HG03460 (cell line): ENCODE measurements at regions not wholly inside any gene's neighbourhood (a gene's known extent, or its start where the extent isn't known, plus 50 kb on each side); places are given as distances from the start of the nearest gene placed in this dataset.

Experiments used
- ATAC-seq: cut with Tn5 transposase; IDR thresholded peaks from one replicate; pipeline ENCODE4 v1.9.1; 2021; ENCODE audit not compliant: unreplicated experiment

DNA sequence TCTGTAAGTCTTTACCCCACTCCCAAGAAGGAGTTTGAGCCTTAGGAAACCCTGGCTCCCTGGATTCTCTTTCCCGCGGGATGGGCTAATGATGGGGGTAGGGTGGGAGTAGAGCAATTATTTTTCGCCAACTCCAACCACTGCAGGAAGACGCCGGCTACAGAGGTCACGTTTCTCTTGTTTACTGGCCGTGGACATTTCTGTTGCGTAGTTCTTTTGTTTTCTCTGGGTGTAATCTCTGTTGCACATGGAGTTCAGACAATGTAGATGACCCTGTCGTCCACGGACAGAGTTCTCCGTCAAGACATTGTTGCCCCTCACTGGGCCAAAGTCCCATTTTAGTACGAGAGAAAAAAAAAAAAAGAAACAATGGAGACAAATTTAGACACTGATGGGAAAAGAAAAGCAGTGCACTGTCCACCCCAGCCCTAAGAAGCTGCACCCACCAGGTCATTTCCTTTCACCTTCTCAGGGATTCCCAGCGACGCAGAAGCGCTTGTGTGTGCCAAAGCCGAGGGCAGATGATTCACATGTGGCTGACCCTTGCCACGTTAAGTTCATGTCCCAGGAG lies 133.9 kb upstream of the ARGLU1 start:
- no peak for ATAC-seq

DNA sequence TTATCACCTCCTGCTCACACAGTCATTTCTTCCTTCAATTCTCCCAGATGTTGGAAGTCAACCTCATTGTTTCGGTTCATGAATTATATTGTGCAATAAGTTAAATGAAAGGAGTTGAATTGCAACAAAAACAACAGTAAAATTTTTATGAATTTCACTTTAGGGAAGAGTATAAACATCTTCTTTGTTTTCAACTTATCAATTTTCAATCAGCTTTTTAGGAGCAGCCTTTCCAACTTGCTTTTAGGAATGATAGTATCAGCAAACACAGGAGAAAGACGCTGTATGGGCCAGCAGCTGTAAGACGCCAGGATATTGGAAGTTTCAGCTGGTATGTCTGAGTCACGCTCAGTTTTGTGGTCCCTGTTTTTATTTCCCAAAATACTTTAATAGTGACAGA lies 132.5 kb upstream of the ARGLU1 start:
- no peak for ATAC-seq

DNA sequence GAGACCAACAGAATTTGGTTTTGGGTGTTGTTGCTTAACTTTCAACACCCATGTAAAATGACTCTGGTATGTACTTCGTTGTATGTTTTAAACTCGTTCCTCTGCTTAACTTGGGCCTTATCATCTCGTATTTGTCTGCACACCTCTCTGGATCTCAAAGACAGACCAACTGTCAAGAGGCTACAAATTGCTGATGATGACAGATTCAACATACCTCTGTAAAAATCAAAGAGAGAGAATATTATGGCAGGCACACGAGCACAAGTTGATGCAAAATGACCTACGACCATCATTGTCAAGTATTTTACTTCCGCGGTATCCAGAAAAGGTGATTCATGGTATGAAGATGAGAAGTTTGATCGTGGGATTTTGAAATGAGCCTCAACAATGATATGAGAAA lies 132.1 kb upstream of the ARGLU1 start:
- ATAC-seq: no peak

DNA sequence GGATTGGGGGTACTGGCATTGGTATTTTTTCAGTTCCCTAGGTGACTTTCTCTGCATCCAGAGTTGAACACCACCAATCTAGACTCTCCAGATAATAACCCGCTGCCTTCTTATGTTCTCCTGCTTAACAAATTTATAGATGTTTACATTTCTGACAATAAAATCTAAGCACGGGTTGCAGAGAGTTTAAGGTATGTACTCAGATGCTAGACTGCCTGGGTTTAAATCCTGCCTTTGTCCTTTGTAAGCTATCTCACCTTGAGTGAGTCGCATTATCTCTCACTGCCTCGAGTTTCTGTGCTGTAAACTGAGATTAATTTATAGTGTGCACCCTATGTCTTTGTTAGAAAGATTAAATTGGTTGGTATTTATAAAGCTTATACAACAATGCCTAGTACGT lies 131.4 kb upstream of the ARGLU1 start:
- no peak for ATAC-seq

DNA sequence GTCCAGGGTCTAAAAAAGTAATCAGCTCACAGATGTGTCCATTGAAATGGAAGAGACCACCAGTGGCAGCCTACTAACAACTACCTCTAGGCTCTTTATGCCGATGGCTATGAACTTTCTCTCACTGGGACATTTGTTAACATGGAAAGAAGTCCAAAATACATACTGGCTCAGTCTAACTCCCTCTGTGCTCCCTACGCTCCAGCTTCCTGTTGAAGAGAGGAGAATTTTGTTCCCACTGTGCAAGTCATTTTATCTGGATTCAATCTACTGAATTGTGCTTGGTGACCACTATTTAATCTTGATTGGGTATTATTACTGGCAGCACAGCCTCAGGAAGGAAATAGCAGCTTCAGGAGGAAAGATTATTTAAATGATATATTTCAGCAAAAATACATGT lies 128.8 kb upstream of the ARGLU1 start:
- no peak for ATAC-seq

DNA sequence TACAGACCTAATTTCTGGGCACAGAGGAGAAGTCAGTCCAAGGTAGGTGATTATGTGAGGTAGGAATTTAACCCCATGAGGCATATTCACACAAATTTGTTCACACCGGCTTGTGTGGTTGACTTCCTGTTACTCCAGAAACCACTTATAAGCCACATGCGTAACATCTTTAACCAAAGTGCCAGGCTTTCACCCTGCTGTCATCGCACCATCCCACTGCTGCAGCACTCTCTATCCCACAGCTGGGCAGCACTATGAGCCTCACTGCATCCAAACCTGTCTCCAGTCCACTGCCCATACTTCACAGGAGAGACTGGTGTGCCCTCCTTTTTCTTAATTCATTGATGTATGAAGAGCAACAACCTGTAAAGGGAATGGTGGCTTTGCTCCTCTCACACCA lies 128.2 kb upstream of the ARGLU1 start:
- no peak for ATAC-seq

DNA sequence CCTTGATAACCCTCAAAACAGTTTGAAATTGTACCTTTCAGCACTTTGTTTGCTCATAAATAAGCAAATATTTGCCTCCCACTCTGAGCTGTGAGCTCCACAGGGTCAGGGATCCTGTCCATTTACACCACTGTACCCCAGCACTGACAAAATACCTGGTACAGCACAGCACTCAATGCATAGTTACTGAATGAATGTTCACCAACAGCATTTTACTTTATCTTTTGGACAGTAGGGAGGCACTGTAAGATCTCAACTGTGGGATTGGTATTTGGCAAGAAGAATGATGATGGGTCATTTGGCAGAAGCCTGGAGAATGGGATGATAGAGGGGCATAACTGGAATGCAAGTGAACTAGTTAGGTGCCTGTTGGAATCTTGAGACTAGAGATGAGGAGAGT lies 127.2 kb upstream of the ARGLU1 start:
- ATAC-seq: no peak

DNA sequence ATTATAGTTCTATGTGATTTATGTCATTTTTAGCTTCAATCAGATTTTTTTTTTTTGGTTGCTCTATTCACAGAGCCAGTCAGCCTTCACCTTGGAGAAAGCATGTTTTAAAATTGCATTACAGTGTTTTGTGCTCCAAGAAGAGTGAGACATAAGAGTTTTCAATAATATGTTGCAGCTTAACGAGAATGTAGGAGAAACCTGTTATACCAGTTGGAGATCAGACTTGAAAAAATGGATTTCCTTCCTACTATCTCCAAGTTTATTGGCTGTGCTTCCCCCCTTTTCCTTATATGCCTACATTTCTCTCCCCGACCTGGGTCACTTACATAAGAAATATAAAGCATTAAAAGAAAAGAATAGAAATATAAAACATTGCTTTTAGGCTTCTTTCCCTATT lies 123.9 kb upstream of the ARGLU1 start:
- no peak for ATAC-seq

DNA sequence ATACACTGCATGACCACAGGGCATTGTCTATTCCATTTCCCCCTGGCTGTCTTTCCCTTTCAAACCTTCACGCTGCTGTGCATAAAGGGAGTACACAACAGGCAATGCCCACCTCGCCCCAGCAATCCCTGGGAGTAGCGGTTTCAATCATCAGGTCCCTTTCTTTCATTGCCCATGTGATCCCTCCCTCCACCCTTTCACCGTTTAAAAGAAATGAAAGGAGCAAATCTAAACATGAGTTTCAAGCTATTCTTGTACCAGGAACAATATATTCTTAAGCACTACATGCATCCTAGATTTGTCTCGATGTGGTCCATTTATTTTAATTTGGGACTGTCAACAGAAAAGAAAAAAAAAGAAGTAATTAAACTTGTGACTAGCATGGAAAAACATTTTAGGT lies 123.4 kb upstream of the ARGLU1 start:
- ATAC-seq: no peak

DNA sequence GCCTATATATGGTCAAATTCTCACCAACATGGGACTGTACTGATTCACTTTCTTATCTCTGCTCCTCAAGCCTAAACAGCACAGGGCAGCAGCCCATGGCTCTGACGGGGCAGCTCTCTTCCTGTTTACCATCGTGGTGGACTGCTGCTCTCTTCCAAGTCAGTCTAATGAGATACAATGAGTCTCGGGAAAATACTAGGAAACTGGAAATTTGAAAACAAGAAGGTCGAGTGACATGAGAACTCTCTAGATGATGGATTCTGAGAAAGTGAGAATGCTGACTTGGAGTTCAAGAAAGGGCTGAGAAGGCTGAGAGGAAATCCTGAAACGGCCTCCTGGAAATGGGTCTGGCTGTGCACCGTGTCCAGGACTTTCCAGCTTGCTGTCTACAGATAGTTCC lies 122.8 kb upstream of the ARGLU1 start:
- ATAC-seq: no peak

DNA sequence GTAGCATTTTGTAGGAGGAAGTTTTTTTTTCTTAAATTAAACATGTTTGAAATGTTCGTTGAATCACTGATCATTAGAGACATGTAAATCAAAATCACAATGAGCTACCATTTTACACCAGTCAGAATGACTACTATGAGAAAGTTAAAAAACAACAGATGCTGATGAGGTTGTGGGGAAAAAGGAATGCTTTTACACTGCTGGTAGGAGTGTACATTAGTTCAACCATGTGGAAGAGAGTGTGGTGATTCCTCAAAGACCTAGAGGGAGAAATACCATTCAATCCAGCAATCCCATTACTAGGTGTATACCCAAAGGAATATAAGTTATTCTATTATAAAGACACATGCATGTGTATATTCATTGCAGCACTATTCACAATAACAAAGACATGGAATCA lies 122.0 kb upstream of the ARGLU1 start:
- no peak for ATAC-seq

DNA sequence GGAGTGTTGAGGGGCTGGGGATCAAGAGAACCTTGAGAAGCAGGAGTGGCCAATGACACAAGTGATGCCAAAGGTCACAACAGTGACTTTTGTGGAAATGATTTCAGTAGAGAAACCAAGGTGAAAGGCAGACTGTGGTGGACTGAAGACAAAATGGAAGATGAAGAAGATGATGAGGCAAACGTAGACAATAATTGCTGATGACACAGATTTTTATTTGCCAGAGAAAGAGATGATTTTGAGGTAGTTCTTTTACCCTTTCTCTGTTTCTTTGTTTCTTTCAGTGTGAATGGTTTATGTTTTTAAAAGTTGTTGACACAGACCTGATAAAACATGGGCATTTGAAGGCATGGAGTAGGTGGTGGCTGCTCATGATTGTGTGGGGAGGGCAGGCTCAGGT lies 121.0 kb upstream of the ARGLU1 start:
- ATAC-seq: no peak

DNA sequence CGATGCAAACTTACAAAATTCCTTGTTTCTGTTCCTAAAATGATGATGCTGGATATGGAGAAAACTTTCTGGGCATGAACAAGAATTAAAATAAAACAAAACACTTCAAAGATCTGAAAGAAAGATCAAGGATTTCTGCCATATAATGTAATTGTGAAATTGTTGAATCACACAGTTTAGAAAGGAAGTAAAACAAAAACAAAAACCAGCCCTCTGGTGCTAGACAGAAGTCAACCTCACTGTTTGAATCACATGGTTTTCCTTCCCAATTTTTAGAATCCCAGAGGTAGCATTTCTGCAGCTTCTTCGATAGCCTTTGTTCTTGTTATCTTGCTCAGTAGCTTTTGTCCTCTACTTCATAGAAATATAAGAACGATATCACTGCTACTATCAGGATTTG lies 118.2 kb upstream of the ARGLU1 start:
- no peak for ATAC-seq

DNA sequence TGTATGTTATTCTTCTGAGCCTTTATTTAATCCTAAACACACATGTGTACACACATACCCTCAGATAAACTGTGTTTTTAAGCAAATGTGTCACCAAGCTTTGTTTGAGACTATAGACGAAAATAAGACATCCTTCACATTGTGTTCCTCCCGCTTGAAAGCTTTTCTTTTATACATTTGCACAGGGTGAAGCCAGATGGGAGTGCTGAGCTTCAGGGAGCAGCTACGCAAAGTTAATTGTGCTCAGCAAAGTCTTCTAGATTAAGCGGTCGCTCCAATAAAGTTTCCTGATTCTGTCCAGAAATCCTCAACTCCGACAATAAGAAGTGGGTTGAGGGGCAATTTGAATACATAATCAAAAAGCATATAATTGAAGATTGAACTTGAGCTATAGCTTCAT lies 117.2 kb upstream of the ARGLU1 start:
- no peak for ATAC-seq

DNA sequence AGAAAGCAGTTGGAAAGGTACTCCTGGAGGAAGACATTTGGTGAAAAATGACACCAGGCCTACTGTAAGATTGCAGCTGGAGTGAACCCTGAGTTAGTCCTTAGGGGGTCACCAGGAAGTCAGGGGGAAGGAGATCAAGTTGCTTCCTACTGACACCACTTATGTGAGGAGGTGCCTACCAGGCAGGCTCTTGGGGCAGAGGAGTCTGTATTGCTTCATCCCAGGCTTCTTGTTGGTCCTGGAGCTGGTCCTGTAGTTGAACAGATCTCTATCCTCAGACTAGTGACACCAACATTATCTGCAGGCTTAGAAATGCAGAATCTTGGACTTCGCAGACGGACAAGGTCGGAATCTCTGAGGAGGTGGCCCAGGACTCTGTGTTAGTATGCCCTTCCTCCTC lies 116.0 kb upstream of the ARGLU1 start:
- ATAC-seq: no peak

DNA sequence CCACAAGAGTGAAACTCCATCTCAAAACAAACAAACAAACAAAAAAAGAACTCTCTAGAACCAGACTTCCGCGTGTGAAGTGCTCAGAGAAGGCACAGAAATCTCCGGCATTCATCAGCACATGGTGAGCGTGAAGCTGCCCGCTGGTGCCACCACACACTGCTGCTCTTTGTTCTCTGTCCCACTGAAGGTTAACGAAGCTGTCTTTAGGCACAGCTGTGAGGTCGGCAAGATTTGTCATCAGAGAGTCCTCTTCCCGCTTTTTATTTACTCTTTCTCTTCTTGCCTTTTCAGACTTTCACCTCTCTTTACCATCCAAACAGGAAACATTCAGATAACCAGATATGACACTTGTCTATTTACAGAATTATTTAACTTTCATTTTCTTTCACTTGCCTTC lies 115.2 kb upstream of the ARGLU1 start:
- no peak for ATAC-seq

DNA sequence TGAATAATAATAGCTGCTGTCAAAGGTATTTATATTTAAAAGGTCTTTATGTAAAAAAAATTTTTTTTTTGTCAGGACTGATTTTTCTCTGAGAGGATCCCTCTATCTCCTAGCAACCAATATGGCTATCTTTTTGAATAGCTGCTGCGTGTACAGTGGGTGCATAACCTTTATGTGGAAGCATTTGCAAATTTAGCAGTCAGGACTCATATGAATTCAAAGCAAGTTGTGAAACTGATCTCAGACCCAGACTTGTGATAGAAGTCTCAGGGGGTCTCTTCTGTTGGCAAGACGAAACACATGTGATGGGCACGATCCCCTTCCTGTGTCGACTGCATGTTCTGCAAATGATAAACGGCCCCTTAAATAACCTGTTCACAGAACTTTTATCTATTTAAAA lies 114.1 kb upstream of the ARGLU1 start:
- no peak for ATAC-seq

DNA sequence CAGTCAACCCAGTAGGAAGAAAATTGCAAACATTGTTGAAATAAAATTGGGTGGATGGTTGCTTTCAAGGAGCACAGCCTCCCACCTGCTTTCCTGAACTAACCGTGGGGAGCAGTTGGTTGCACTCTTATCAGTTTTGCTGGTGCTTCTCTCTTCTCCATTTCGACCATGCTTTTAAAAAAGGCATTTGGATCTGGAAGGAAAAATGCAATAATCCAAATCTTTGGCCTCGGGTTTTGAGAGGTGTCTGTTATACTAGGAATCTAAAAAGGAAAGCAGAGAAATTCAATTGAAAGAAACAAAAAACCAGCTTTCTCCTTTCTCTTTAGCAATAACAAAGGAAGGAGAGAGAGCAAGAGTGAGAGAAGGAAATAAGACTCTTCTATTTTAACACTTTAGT lies 113.6 kb upstream of the ARGLU1 start:
- ATAC-seq: no peak

DNA sequence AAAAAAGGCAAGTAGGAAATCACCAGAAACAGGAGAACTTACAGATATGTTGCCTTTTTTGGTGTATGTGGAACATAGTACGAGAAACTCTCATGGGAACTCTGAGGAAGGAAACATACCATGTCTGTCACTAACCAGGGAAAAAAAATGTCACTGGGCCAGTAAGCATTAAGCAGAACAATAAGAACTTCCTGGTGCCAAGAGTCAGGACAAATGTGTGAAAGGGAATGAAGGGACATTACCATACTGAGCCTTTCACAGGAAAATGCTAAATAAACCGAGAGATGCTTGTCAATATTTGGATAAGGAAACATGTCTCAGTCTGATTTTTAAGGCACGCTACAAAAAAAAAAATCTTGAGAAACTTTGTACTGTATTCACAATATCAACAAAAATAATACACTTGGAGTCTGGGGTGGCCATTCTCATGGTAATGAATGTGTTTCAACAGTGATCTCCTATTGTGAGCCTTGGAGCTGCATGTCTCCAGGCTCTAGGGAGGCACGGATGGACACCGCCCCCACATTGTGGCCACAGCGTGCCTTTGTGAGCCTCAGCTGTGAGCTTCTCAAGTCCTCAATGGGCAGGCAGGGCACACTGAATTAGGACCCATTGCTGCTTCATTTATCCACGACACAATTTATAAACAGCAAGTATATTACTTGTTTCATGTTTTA lies 113.0 kb upstream of the ARGLU1 start:
- ATAC-seq: no peak

DNA sequence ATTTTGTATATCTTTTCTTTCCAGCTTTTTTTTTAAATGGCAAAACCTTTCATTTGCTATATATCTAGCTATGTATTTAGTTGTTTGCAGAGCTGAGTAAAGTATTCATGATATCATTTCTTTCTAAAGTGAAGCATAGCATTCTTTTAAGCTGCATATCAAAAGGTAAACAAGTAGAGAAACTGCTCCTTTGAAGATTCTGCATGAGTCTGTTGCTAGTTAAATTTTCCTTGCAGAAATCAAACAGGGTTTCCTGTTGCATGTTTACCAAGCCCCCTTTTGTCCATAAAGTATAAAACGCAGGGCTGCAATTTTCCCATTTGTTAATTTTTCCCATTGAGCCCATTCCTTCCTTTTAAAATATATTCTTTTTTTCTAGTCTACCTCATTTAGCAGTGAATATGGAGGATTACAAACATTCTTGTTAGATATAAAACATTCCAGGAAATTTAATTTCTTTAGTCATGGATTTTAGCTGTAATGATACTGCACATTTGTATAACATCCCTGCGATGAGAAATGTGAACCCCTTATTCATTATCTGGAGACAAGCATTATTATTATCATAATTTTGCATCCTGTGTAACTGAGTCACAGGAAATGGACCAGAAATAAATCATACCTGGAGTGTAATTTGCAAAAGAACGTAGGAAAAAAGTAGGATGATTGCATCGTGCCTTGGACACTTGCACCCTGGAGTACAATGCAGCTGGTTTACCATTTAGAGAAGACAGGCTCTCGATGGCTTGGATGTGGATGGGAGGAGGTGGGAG lies 110.9 kb upstream of the ARGLU1 start:
- ATAC-seq: no peak

DNA sequence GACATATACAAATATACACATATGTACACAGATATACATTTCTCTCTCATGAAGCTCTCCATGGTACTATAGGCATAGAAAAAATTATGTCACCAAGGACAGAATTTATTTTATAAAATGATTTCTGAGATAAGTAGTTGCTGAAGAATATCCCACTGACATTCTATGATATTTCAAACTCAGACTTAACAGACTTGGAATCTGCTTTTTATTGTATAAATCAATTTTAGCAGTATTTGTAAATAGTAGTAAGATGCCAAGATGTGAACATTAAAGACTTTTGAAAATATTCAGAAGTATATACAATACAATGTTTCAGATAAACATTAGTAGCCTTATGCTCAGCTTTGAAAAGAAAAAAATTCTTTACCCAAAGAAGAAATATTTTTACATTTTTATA lies 107.4 kb upstream of the ARGLU1 start:
- no peak for ATAC-seq

DNA sequence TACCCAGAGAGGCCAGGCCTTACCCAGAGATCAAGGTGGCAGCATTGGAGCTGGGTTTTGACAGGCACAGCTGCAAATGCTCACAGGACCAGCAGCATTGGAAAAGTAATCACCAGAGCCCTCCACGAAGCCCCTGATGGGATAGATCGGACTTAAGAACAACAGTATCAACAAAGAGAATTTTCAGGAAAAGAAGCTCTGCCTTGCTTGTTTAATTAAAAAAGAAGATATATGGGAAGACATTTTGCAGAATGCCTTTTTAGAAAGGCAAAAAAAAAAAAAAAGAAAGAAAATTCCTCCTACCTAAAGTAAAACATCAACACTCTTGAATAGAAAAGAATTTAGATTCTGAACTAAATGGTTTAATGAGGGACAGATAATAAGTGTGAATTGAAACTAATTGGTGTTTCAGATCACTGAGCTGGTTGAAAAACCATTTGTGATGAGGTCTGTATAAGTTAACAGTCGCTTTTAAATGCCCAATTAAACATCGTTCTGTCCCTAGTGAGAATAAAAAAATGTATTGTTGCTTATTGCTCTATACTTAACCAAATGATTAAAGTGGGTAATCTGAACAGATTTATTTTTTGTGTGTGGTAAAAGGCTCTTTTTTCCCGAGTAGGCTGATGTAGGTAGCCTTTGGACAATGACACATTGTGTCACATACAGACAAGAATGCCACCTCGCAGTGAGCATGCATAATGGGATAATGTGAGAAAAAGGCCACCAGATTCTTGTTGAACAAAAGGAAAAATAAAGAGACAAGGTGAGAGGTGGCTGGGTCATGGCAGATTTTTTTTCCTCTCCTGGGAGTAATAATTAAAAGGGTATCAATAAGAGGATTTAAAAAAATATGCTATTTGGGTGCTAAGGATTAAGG lies 93.0 kb upstream of the ARGLU1 start:
- no peak for ATAC-seq
